ENCODE measurements at regions not wholly inside any gene's neighbourhood (a gene's known extent, or its start where the extent isn't known, plus 50 kb on each side); places are given as distances from the start of the nearest gene placed in this dataset.
A peak's percentile ranks its signal among the peaks of the same experiment; 100 is the strongest.
"Not testable (repeated sequence)": the region's sequence is repeated elsewhere in the genome, so short reads cannot be mapped to it uniquely, and the experiment has no call there.

DNA sequence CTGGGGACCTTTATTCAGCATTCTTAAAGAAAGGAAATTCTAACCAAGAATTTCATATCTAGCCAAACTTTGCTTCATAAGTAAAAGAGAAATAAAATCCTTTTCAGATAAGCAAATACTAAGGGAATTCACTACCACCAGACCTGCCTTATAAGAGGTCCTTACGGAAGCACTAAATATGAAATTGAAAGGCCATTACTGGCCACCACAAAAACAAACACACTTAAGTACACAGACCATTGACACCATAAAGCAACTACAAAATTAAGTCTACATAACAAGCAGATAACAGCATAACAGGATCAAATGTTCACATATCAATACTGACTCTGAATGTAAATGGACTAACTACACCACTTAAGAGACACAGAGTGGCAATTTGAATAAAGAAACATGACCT is 361.4 kb upstream of the POU5F2 start:
- Histone ChIP-seq H3K36me3 (ENCODE audit: control insufficient read depth in 2 of 2, insufficient read depth in 2 of 2, low read length in 1 of 2) (no peaks in the 10 kb centered on the region), H3K9me3 (ENCODE audit: control insufficient read depth in 2 of 2, insufficient read depth in 1 of 2, low read length in 1 of 2) (peaks cover 0 to under 1% of the 10 kb centered on the region in 2 donors), H3K4me3 (ENCODE audit: low read length in 2 of 2) (no peak overlapping the region), H3K27me3 (ENCODE audit: control insufficient read depth in 2 of 2, insufficient read depth in 1 of 2, low read length in 1 of 2) (no peaks in the 10 kb centered on the region), H3K27ac (ENCODE audit: low read depth in 1 of 2, low read length in 1 of 2) (no peak overlapping the region), H3K4me1 (ENCODE audit: control insufficient read depth in 2 of 2, insufficient read depth in 2 of 2, low read length in 2 of 2) (no peaks in the 10 kb centered on the region)
- WGBS: 97% methylated on average over 1 of the region's 1 CpG
- DNase-seq (ENCODE audit: low read depth in 6 of 9, low spot score in 9 of 9): no peak

- H3K4me3 ChIP-seq (ENCODE audit: low read length in 2 of 2): not testable (repeated sequence)
Observed at GRCh38 chr5:94097384-94097783, 356.0 kb upstream of the POU5F2 start.

GRCh38 chr5:94094793-94095441 is 353.5 kb upstream of the POU5F2 start:
- Histone ChIP-seq H3K4me1 (ENCODE audit: control insufficient read depth in 2 of 2, insufficient read depth in 2 of 2, low read length in 2 of 2) (no peaks in the 10 kb centered on the region), H3K36me3 (ENCODE audit: control insufficient read depth in 2 of 2, insufficient read depth in 2 of 2, low read length in 1 of 2) (peaks cover 0 to 2% of the 10 kb centered on the region in 2 donors), H3K9me3 (ENCODE audit: control insufficient read depth in 2 of 2, insufficient read depth in 1 of 2, low read length in 1 of 2) (peaks cover 0 to 14% of the 10 kb centered on the region in 2 donors), H3K27ac (ENCODE audit: low read depth in 1 of 2, low read length in 1 of 2) (no peak overlapping the region), H3K27me3 (ENCODE audit: control insufficient read depth in 2 of 2, insufficient read depth in 1 of 2, low read length in 1 of 2) (no peaks in the 10 kb centered on the region), H3K4me3 (ENCODE audit: low read length in 2 of 2) (no peak overlapping the region)
- WGBS: 98% methylated on average over 4 of the region's 4 CpGs
- no peak for DNase-seq (ENCODE audit: low read depth in 6 of 9, low spot score in 9 of 9)

More at GRCh38 chr5:94097384-94097783, 356.0 kb upstream of the POU5F2 start:
- DNase-seq (ENCODE audit: low read depth in 6 of 9, low spot score in 9 of 9); H3K4me1 ChIP-seq (ENCODE audit: control insufficient read depth in 2 of 2, insufficient read depth in 2 of 2, low read length in 2 of 2); H3K27me3 ChIP-seq (ENCODE audit: control insufficient read depth in 2 of 2, insufficient read depth in 1 of 2, low read length in 1 of 2); H3K27ac ChIP-seq (ENCODE audit: low read depth in 1 of 2, low read length in 1 of 2); H3K36me3 ChIP-seq (ENCODE audit: control insufficient read depth in 2 of 2, insufficient read depth in 2 of 2, low read length in 1 of 2): not testable (repeated sequence)
- over 99% methylated on average over 2 of the region's 2 CpGs for WGBS
- peaks cover 0 to 14% of the 10 kb centered on the region in 2 donors for H3K9me3 ChIP-seq (ENCODE audit: control insufficient read depth in 2 of 2, insufficient read depth in 1 of 2, low read length in 1 of 2)

DNA sequence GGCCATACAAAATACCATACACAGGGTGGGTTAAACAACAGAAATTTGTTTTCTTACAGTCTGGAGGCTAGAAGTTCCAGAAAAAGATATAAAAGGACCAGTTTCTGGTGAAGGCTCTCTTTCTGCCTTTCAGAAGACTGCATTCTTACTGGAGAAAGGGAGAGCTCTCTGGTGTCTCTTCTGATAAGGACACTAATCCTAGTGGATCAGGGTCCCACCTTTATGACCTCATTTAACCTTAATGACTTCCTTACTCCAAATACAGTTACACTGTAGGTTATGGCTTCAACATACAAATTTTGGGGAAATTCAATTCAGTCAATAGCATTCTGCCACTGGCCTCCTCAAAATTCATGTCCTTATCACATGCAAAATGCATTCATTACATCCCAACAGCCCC is 351.9 kb upstream of the POU5F2 start:
- Histone ChIP-seq H3K27ac (ENCODE audit: low read depth in 1 of 2, low read length in 1 of 2) (no peak overlapping the region), H3K9me3 (ENCODE audit: control insufficient read depth in 2 of 2, insufficient read depth in 1 of 2, low read length in 1 of 2) (peaks cover 0 to 14% of the 10 kb centered on the region in 2 donors), H3K4me1 (ENCODE audit: control insufficient read depth in 2 of 2, insufficient read depth in 2 of 2, low read length in 2 of 2) (no peaks in the 10 kb centered on the region), H3K27me3 (ENCODE audit: control insufficient read depth in 2 of 2, insufficient read depth in 1 of 2, low read length in 1 of 2) (no peaks in the 10 kb centered on the region), H3K4me3 (ENCODE audit: low read length in 2 of 2) (no peak overlapping the region), H3K36me3 (ENCODE audit: control insufficient read depth in 2 of 2, insufficient read depth in 2 of 2, low read length in 1 of 2) (peaks cover 0 to 2% of the 10 kb centered on the region in 2 donors)
- DNase-seq (ENCODE audit: low read depth in 6 of 9, low spot score in 9 of 9): no peak

- not testable (repeated sequence) for H3K27me3 ChIP-seq (ENCODE audit: control insufficient read depth in 2 of 2, insufficient read depth in 1 of 2, low read length in 1 of 2); H3K4me3 ChIP-seq (ENCODE audit: low read length in 2 of 2); H3K9me3 ChIP-seq (ENCODE audit: control insufficient read depth in 2 of 2, insufficient read depth in 1 of 2, low read length in 1 of 2); H3K4me1 ChIP-seq (ENCODE audit: control insufficient read depth in 2 of 2, insufficient read depth in 2 of 2, low read length in 2 of 2); H3K27ac ChIP-seq (ENCODE audit: low read depth in 1 of 2, low read length in 1 of 2); H3K36me3 ChIP-seq (ENCODE audit: control insufficient read depth in 2 of 2, insufficient read depth in 2 of 2, low read length in 1 of 2)
- WGBS: 98% methylated on average over 8 of the region's 8 CpGs
- DNase-seq (ENCODE audit: low read depth in 6 of 9, low spot score in 9 of 9): peak in 1 of 9 donors; percentile 2
Observed at GRCh38 chr5:94086635-94087034, 345.2 kb upstream of the POU5F2 start.

GRCh38 chr5:94086194-94086593 is 344.8 kb upstream of the POU5F2 start:
- Histone ChIP-seq H3K4me3 (ENCODE audit: low read length in 2 of 2) (no peak overlapping the region), H3K9me3 (ENCODE audit: control insufficient read depth in 2 of 2, insufficient read depth in 1 of 2, low read length in 1 of 2) (no peaks in the 10 kb centered on the region), H3K27me3 (ENCODE audit: control insufficient read depth in 2 of 2, insufficient read depth in 1 of 2, low read length in 1 of 2) (no peaks in the 10 kb centered on the region), H3K27ac (ENCODE audit: low read depth in 1 of 2, low read length in 1 of 2) (no peak overlapping the region), H3K36me3 (ENCODE audit: control insufficient read depth in 2 of 2, insufficient read depth in 2 of 2, low read length in 1 of 2) (no peaks in the 10 kb centered on the region), H3K4me1 (ENCODE audit: control insufficient read depth in 2 of 2, insufficient read depth in 2 of 2, low read length in 2 of 2) (no peaks in the 10 kb centered on the region)
- WGBS: 97% methylated on average over 2 of the region's 2 CpGs
- no peak for DNase-seq (ENCODE audit: low read depth in 6 of 9, low spot score in 9 of 9)

DNA sequence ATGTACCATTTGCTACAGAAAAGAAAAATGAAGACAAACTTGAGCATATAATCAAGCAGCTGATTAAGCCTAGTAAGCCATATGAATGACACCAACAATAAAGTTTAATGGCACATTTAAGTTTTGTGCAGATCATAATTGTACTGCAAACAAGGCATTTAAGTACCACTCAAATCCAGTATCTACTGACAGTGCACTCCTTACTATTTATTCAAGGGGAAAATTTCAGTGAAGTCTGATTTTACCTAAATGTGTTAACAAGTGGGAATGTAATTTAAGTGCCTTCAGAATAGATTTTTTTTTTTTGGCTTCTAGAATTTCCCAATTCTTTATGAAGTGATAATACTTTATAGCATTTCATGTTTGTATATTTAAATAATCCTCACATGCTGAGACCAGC is 341.0 kb upstream of the POU5F2 start:
- no peaks in the 10 kb centered on the region for H3K4me1 ChIP-seq (ENCODE audit: control insufficient read depth in 2 of 2, insufficient read depth in 2 of 2, low read length in 2 of 2)
- no peaks in the 10 kb centered on the region for H3K36me3 ChIP-seq (ENCODE audit: control insufficient read depth in 2 of 2, insufficient read depth in 2 of 2, low read length in 1 of 2)
- no peaks in the 10 kb centered on the region for H3K9me3 ChIP-seq (ENCODE audit: control insufficient read depth in 2 of 2, insufficient read depth in 1 of 2, low read length in 1 of 2)
- DNase-seq (ENCODE audit: low read depth in 6 of 9, low spot score in 9 of 9): no peak
- no peaks in the 10 kb centered on the region for H3K27me3 ChIP-seq (ENCODE audit: control insufficient read depth in 2 of 2, insufficient read depth in 1 of 2, low read length in 1 of 2)
- no peak overlapping the region for H3K27ac ChIP-seq (ENCODE audit: low read depth in 1 of 2, low read length in 1 of 2)
- no peak overlapping the region for H3K4me3 ChIP-seq (ENCODE audit: low read length in 2 of 2)

- Histone ChIP-seq H3K4me1 (ENCODE audit: control insufficient read depth in 2 of 2, insufficient read depth in 2 of 2, low read length in 2 of 2) (no peaks in the 10 kb centered on the region), H3K36me3 (ENCODE audit: control insufficient read depth in 2 of 2, insufficient read depth in 2 of 2, low read length in 1 of 2) (no peaks in the 10 kb centered on the region), H3K27ac (ENCODE audit: low read depth in 1 of 2, low read length in 1 of 2) (no peak overlapping the region), H3K27me3 (ENCODE audit: control insufficient read depth in 2 of 2, insufficient read depth in 1 of 2, low read length in 1 of 2) (no peaks in the 10 kb centered on the region), H3K4me3 (ENCODE audit: low read length in 2 of 2) (no peak overlapping the region), H3K9me3 (ENCODE audit: control insufficient read depth in 2 of 2, insufficient read depth in 1 of 2, low read length in 1 of 2) (no peaks in the 10 kb centered on the region)
- DNase-seq (ENCODE audit: low read depth in 6 of 9, low spot score in 9 of 9): no peak
- WGBS: 94% methylated on average over 1 of the region's 1 CpG
Observed at GRCh38 chr5:94081088-94081487, 339.7 kb upstream of the POU5F2 start.

DNA sequence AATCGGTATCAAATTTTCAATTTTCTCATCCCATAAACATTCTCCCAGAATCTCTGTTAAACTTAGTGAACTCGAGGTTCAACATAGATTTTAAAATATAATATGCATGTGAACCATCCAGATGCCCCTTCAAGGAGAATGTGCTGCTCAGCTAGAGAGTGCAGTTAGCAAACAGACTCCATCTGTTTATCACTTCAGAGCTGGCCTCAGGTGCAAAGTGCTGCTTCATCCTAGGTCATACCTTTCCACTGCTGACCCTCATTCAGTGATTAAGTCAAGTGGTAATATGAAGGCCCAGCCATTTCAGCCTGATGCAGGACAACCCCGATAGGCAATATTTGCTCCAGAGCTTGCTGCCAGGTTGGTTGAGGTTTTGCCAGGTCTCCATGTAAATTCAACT is 339.0 kb upstream of the POU5F2 start:
- 98% methylated on average over 3 of the region's 3 CpGs for WGBS

GRCh38 chr5:94072116-94072515 is 330.7 kb upstream of the POU5F2 start:
- H3K9me3 ChIP-seq (ENCODE audit: control insufficient read depth in 2 of 2, insufficient read depth in 1 of 2, low read length in 1 of 2): peaks cover 0 to 6% of the 10 kb centered on the region in 2 donors
- no peaks in the 10 kb centered on the region for H3K27me3 ChIP-seq (ENCODE audit: control insufficient read depth in 2 of 2, insufficient read depth in 1 of 2, low read length in 1 of 2)
- no peaks in the 10 kb centered on the region for H3K36me3 ChIP-seq (ENCODE audit: control insufficient read depth in 2 of 2, insufficient read depth in 2 of 2, low read length in 1 of 2)
- WGBS: 98% methylated on average over 3 of the region's 3 CpGs
- H3K4me3 ChIP-seq (ENCODE audit: low read length in 2 of 2): no peak overlapping the region
- DNase-seq (ENCODE audit: low read depth in 6 of 9, low spot score in 9 of 9): no peak
- H3K27ac ChIP-seq (ENCODE audit: low read depth in 1 of 2, low read length in 1 of 2): no peak overlapping the region
- H3K4me1 ChIP-seq (ENCODE audit: control insufficient read depth in 2 of 2, insufficient read depth in 2 of 2, low read length in 2 of 2): no peaks in the 10 kb centered on the region

More for the DNA sequence above, 339.0 kb upstream of the POU5F2 start:
- no peak for DNase-seq (ENCODE audit: low read depth in 6 of 9, low spot score in 9 of 9)
- no peaks in the 10 kb centered on the region for H3K36me3 ChIP-seq (ENCODE audit: control insufficient read depth in 2 of 2, insufficient read depth in 2 of 2, low read length in 1 of 2)
- H3K27me3 ChIP-seq (ENCODE audit: control insufficient read depth in 2 of 2, insufficient read depth in 1 of 2, low read length in 1 of 2): no peaks in the 10 kb centered on the region
- no peak overlapping the region for H3K4me3 ChIP-seq (ENCODE audit: low read length in 2 of 2)
- no peaks in the 10 kb centered on the region for H3K9me3 ChIP-seq (ENCODE audit: control insufficient read depth in 2 of 2, insufficient read depth in 1 of 2, low read length in 1 of 2)
- H3K27ac ChIP-seq (ENCODE audit: low read depth in 1 of 2, low read length in 1 of 2): no peak overlapping the region
- no peaks in the 10 kb centered on the region for H3K4me1 ChIP-seq (ENCODE audit: control insufficient read depth in 2 of 2, insufficient read depth in 2 of 2, low read length in 2 of 2)

Measured in thymus (tissue), 11 donors.